H4 (cell line): ENCODE measurements at regions not wholly inside any gene's neighbourhood (a gene's known extent, or its start where the extent isn't known, plus 50 kb on each side); places are given as distances from the start of the nearest gene placed in this dataset.
A peak's percentile ranks its signal among the peaks of the same experiment; 100 is the strongest.

Experiments used
- DNase-seq: peaks from one replicate; pipeline ENCODE4 v3.0.0-alpha.2; 2015; ENCODE audit warnings: low spot score

- no peak for DNase-seq
Observed at GRCh38 chr12:127340381-127340780, 926.6 kb upstream of the TMEM132C start.

DNA sequence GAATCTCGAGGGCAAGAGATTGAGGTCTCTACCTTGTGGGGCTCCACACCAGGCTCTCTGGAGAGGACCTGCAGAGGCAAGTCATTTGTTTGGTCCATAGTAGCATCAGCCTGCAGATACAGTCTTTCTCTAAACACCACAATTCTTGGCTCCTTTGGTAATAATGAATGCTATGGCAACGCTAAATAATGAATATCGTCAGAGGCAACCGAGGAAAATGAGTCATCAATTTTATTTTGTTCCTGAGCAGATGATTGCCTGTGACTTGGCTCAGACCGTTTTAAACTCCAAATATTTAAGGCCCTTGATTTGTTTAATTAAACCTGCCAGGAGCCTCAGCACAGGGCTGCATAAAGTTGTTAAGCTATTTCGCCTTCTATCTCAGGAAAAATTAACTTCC lies 924.1 kb upstream of the TMEM132C start:
- no peak for DNase-seq

DNA sequence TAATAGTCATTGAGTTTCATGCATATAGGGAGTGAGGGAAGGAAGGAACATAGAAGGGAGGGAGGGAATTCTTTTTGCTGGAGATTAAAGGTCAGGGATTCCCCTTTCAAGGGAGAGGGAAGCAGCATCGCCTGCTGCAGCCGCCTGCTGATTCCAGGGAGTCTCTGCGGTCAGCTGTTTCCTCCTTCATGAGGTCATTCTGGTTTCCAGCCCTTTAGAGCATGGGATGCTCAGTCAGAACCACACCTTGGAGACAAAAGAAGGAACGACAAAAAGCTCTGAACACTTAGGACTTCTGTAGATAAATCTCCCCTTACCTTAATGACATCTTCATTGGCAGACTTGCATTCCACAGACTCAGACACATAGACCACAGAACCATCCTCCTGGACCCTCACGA lies 923.0 kb upstream of the TMEM132C start:
- DNase-seq, result no peak

GRCh38 chr12:127351481-127352010 lies 915.4 kb upstream of the TMEM132C start:
- no peak for DNase-seq

DNA sequence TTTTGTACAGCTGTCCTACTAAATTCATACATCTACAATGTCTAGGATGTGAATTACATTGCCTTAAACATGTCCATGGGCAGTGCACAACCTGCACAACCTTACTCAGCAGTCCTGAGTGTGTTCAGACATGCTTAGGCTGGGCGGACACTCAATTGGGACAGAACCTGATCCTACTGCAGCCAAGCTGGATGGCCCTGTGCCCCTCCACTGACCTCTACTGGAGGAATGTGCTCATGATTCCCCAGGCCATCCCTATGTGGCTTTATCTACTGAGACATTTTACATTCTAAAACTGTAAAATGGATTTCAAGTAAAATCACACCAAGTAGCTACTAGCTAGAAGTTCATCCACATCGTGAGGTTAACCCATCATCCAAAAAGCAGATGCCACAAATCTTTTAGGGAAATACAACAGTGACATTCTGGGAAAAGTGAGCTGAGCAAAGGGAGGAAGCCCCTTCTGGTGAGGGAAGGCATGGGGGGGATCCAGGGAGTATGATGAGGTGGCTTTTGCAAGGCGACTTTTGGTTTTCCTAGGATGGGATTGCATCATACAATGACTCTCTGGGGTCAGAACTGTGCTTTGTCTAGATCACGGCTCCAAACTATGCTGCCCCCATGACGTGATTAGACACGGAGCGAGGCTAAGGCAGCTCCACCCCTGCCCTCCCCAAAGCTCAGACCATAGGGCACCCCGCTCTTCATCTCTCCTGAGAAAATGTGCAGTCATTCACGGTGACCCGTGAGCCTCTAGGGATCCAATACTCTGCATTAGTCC lies 911.7 kb upstream of the TMEM132C start:
- peak; percentile 21 for DNase-seq

DNA sequence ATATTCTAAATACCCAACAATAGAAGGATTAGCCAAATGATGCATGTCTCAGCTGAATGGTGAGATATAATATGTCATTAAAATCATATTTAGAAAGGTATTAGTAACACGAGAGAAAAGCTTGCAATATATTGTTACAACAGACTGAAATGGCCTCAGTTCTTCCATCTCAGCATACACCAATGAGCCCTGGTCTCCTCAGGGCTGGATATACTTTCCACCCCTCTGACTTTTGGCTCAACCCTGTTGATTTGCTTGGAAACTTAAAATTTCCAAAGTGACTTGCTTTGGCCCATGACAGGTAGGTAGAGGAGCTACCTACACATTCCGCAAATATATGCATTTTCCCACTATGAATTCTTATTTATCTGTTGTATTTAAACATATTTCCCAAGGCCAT lies 908.1 kb upstream of the TMEM132C start:
- no peak for DNase-seq

DNA sequence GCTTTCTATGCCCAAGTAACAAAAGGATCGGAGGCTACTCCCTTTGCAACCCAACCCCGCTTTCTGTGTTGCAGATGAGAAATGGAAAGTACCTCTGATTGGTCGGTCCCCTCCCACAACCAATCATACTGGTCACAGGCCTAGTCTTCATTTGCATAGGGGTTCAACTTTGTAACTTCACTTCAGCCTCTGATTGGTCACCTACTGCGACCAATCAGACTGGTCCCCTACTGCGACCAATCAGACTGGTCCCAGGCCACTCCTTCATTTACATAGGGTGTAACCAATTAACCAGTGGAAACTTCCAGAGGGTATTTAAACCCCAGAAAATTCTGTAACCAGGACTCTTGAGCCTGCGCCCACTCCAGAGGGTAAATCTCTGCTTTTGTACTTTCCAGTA lies 906.4 kb upstream of the TMEM132C start:
- DNase-seq, result no peak

DNA sequence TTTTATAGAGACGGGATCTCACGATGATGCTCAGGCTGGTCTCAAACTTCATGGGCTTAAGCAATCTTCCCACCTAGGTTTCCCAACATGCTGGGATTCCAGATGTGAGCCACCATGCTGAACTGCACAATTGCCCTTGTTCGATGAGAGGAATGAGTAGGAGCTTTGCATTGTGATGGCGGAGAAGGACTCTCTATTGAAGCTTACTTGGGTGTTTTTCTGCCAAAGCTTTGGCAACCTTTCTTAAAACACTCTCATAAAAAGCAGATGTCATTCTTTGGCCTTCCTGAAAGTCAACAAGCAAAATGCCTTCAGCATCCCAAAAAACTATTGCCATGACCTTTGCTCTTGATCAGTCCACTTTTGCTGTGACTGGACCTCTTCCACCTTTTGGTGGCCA lies 904.8 kb upstream of the TMEM132C start:
- DNase-seq, result no peak

DNA sequence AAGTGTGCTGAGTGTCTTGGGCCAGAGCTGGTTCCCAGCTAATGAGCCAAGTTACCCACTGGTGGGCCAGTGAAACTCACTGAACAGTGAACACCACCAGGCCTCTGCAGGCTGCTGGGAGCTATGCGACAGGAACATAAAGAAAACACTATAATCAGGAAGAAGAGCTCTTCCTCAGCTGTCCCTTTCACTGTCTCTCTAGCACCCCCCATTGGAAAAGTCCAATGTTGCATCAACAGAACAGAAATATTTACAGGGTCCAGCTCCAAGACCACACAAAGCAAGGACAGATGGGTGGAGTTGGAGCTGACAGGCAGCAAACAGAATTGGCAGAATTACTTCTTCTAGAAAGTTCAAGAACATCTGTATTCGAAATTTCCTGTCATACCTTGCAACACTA lies 903.6 kb upstream of the TMEM132C start:
- peak; percentile 19 for DNase-seq

- no peak for DNase-seq
Observed at GRCh38 chr12:127373559-127373958, 893.4 kb upstream of the TMEM132C start.

DNA sequence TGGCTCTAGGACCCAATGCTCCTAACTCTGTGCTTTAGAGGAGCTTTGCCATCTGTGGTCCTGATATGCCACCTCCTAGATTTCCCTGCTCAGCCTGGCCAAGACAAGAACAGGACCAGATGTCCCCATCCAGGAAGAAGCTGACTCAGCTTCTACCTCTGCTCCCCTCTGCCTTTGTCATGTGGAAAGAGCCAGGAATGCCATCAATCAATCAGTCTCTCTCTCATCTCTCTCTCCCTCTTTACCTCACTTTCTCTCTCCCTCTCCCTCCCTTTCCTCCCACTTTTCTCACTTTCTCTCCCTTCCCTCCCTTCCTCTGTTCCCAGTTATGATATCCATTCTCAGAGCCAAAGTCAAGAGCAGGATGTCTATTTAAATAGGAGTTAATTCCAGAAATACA lies 892.5 kb upstream of the TMEM132C start:
- no peak for DNase-seq

- peak; percentile 34 for DNase-seq
Observed at GRCh38 chr12:127381043-127381668, 885.8 kb upstream of the TMEM132C start.

GRCh38 chr12:127381681-127382080 lies 885.3 kb upstream of the TMEM132C start:
- DNase-seq, result peak; percentile 58

DNA sequence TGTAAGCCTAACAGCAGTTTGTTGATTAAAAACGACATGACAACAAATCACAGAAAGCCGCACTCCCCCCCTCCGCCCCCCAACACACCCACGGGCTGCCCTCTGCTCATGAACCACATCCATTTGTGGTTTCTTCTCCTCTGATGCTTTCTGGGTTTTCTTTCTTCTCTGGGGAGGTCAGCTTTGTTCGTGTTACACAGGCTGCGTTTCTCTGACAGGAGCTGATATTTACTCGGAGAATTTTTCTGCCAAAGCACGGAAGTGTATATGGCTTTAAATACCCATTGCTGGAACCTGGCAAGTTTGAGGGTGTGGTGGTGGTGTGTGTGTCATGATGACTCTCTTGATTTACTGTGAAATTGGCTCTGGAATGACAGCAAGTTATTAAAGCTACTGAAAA lies 883.7 kb upstream of the TMEM132C start:
- DNase-seq, result peak; percentile 96

DNA sequence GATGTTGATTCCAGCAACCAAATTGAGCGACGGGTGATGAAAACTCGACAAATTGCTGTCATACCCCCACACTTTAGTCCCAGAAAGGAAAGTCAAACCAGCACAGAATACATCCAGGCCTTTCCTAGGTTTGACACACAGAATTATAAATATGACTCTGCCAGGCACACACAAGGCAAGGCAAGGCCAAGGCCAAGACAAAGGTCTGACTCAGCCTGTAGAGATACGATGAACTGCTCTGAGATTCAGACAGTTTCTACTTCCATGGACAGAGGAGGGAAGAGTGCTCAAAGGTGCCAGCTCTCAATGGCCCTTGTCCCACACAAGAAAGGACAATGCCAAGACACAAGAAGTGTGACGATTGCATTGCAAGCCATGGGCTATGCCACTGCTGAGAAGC lies 880.2 kb upstream of the TMEM132C start:
- no peak for DNase-seq

GRCh38 chr12:127388985-127389384 lies 878.0 kb upstream of the TMEM132C start:
- DNase-seq, result no peak

DNA sequence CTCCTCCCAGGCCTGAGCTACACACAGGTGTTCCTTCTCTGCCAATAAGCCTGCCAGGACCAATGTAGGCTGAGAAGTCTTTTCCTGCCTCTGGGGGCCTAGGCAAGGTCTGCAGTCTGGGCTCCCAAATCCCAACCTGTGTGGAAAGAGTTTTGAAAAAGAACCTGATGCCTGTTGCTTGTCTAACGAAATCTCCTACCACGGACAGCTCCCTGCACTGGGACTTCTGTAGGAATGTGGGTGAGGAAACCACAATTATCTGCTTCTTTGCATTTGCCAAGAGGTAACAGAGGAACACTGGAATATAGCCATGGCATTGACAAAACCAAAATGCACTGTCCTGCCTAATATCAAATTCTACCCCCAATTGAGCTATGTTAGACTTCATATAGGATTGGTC lies 877.0 kb upstream of the TMEM132C start:
- DNase-seq, result peak; percentile 47

GRCh38 chr12:127393465-127393864 lies 873.5 kb upstream of the TMEM132C start:
- DNase-seq, result no peak

DNA sequence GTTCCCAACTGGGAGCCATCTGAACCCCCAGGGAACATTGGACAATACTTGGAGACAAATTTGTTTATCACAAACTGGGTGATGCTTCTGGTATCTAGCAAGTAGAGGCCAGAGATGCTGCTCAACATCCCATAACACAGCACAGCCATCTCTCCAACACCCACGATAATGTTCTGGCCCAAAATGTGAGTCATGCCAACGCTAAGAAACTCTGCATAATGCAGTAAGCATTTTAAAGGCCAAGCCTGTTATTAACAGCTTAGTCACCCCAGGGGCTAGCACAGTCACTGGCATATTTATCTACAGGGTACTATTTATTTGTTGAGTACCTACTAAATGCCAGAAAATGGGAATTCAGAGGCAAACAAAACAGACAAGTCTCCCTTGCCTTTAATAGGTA lies 873.1 kb upstream of the TMEM132C start:
- DNase-seq, result peak; percentile 64

GRCh38 chr12:127396734-127397133 lies 870.2 kb upstream of the TMEM132C start:
- DNase-seq, result no peak

GRCh38 chr12:127398016-127398710 lies 868.8 kb upstream of the TMEM132C start:
- peak; percentile 60 for DNase-seq

DNA sequence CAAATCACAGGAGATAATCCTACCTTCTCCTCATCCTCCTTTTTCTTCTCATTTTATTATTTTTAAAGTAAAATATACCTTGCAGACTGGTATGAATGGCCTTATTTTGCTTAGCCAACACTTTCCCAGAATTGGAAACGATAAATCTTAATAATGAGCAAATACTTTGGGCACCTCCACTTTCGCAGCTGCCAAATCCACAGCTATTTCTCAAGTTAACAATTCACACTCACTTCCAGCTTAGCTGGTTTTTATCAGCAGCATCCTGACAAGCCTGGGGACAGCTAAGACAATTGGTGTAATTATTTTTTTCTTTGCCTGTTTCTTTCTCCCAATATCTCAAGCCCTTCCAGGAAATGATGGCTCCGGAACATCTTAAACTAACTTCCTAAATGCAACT lies 867.5 kb upstream of the TMEM132C start:
- no peak for DNase-seq

DNA sequence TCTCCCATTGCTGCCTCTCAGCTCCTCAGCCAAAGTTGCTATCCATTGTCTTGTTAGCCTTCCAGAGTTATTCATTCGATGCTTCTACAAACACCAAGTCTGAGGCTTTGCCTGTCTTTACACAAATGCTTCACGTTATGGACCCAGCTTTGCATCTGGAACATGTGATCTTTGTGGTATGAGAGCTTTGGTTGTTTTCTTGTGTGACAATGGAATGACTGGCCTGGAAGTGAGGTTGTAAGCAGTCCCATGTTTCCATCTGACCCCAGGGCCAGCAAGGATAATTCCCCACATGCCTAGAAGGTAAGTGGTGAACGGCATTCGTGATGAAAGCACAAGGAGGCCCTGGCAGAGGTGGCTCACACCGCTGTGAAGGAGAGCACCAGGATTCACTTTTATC lies 866.7 kb upstream of the TMEM132C start:
- no peak for DNase-seq
